Naive thymus-derived CD4-positive, alpha-beta T cell (primary cell): ENCODE measurements at regions not wholly inside any gene's neighbourhood (a gene's known extent, or its start where the extent isn't known, plus 50 kb on each side); places are given as distances from the start of the nearest gene placed in this dataset.
"Not testable (repeated sequence)": the region's sequence is repeated elsewhere in the genome, so short reads cannot be mapped to it uniquely, and the experiment has no call there.

Experiments used
- ATAC-seq: fragments of 150-1000 bp; cut with Tn5 transposase; 2 replicates; pipeline ENCODE4 v1.10.0; 2021; ENCODE audit warnings: mild to moderate bottlenecking, moderate library complexity
- CTCF ChIA-PET: fragments of 350-600 bp; sonication (Branson Sonifier 250); formaldehyde crosslinking; loops from one replicate; lab custom pipeline; 2021; ENCODE audit warnings: antibody characterized with exemption; lab: Charles Lee
- POLR2A ChIA-PET: fragments of 350-600 bp; sonication (Branson Sonifier 250); formaldehyde crosslinking; loops from one replicate; lab custom pipeline; 2021; ENCODE audit warnings: antibody characterized with exemption, inconsistent platforms; lab: Charles Lee
- DNase-seq, 9 donors: peaks; one replicate each; pipeline versions ENCODE4 v3.0.0 to v3.0.0-alpha.2; 2020 to 2022; ENCODE audit warnings: mixed read lengths in 1 of 9
- H3K27ac ChIP-seq: one replicate; pipeline ENCODE4 v1.7.0; 2013; ENCODE audit warnings: mild to moderate bottlenecking, low read depth, low read length, moderate library complexity
- H3K27me3 ChIP-seq, 2 donors: one replicate each; pipeline ENCODE4 v1.7.0; 2013; ENCODE audit warnings: low read length in 2 of 2, mild to moderate bottlenecking in 2 of 2, moderate library complexity in 2 of 2; ENCODE audit not compliant: control insufficient read depth in 2 of 2, insufficient read depth in 2 of 2
- H3K36me3 ChIP-seq, 3 experiments: 1 replicate in 2 of 3; 2 replicates in 1 of 3; pipeline ENCODE4 v1.7.0; 2013; ENCODE audit warnings: low read length in 3 of 3, mild to moderate bottlenecking in 3 of 3, moderate library complexity in 1 of 3; ENCODE audit not compliant: insufficient read depth in 3 of 3, control insufficient read depth in 2 of 3
- H3K4me1 ChIP-seq, 2 donors: one replicate each; pipeline ENCODE4 v1.7.0; 2013; ENCODE audit warnings: low read length in 2 of 2, mild to moderate bottlenecking in 2 of 2, moderate library complexity in 1 of 2; ENCODE audit not compliant: control insufficient read depth in 2 of 2, insufficient read depth in 2 of 2
- H3K4me3 ChIP-seq: 2 replicates; pipeline ENCODE4 v1.7.0; 2013; ENCODE audit warnings: mild to moderate bottlenecking, low read length
- H3K9me3 ChIP-seq, 3 experiments: 1 replicate in 2 of 3; 2 replicates in 1 of 3; pipeline ENCODE4 v1.7.0; 2013; ENCODE audit warnings: low read length in 3 of 3; ENCODE audit not compliant: control insufficient read depth in 2 of 3
- H3K27ac Mint-ChIP-seq, 9 donors: one replicate each; pipeline ENCODE4 v1.8.0; 2020 to 2022; ENCODE audit warnings: mixed read lengths in 9 of 9, mild to moderate bottlenecking in 8 of 9, moderate library complexity in 5 of 9, inconsistent platforms in 2 of 9
- H3K27me3 Mint-ChIP-seq, 5 donors: one replicate each; pipeline ENCODE4 v1.8.0; 2021 to 2022; ENCODE audit warnings: mixed read lengths in 5 of 5, mild to moderate bottlenecking in 1 of 5
- H3K36me3 Mint-ChIP-seq, 5 donors: one replicate each; pipeline ENCODE4 v1.8.0; 2020 to 2022; ENCODE audit warnings: mixed read lengths in 5 of 5, mild to moderate bottlenecking in 3 of 5, inconsistent platforms in 1 of 5
- H3K4me1 Mint-ChIP-seq, 7 donors: one replicate each; pipeline ENCODE4 v1.8.0; 2020 to 2022; ENCODE audit warnings: mixed read lengths in 7 of 7, mild to moderate bottlenecking in 3 of 7, inconsistent platforms in 1 of 7
- H3K4me3 Mint-ChIP-seq, 10 donors: one replicate each; pipeline ENCODE4 v1.8.0; 2020 to 2022; ENCODE audit warnings: mild to moderate bottlenecking in 10 of 10, mixed read lengths in 10 of 10, moderate library complexity in 6 of 10, inconsistent platforms in 2 of 10
- H3K9me3 Mint-ChIP-seq, 11 donors: one replicate each; pipeline ENCODE4 v1.8.0; 2020 to 2022; ENCODE audit warnings: mixed read lengths in 11 of 11, mild to moderate bottlenecking in 4 of 11, inconsistent platforms in 1 of 11, moderate library complexity in 1 of 11
- intact Hi-C, 2 donors: fragments of 100-400 bp; cut with micrococcal nuclease; formaldehyde crosslinking; loops; one replicate each; pipeline ENCODE4 v1.15.1; 2023

DNA sequence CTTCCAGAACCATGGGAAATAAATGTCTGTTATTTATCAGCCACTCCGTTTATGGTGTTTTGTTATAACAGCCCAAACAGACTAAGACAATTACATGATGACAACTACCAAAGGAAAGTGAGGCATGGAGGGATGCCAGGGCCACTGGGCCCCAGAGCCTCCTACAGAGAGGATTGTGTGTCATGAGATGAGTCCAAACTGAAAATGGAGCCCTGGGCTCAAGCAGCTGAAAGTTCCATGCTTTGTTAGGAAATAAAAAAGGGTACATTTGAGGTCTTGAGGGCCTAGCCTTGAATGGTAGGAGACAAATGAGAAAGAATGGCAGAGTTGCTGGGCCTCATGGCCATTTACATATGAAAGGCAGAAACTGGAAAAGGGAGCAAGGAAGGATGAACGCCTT, 586.5 kb downstream of the CETN3 start:
- Histone ChIP-seq H3K27me3 (no peaks in the 10 kb centered on the region), H3K27ac (no peak overlapping the region), H3K4me3 (no peak overlapping the region), H3K9me3 (no peaks in the 10 kb centered on the region), H3K36me3 (no peaks in the 10 kb centered on the region), H3K4me1 (no peaks in the 10 kb centered on the region)
- Mint-ChIP-seq H3K27me3 (no peaks in the 10 kb centered on the region), H3K4me1 (no peaks in the 10 kb centered on the region), H3K9me3 (peaks cover 0 to 13% (median 4%) of the 10 kb centered on the region in 11 donors), H3K27ac (no peak overlapping the region), H3K36me3 (no peaks in the 10 kb centered on the region), H3K4me3 (no peak overlapping the region)
- ATAC-seq (no peak), DNase-seq (no peak)
- intact Hi-C loops: no loop called here
- POLR2A ChIA-PET: no interaction called here
- CTCF ChIA-PET: no interaction called here

DNA sequence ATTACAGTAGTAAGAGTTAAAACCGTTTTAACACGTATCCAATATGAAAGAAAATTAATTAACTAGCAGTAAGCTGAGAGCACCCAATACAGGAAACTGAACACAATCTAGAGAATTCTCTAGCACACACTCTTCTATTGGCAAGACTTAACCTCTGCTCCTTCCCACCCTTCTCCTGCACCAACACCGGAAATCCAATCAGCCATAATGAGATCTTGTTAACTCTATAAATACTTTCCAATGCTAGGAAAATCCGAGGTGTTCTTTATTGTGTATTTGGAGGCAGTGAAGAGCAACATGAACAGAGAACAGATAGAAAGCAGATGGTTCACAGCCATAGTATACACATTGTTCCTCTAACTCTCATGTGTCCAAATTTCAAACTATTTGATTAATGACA, 591.7 kb downstream of the CETN3 start:
- Histone ChIP-seq H3K4me3 (no peak overlapping the region), H3K36me3 (no peaks in the 10 kb centered on the region), H3K9me3 (no peaks in the 10 kb centered on the region), H3K27ac (no peak overlapping the region), H3K27me3 (no peaks in the 10 kb centered on the region), H3K4me1 (no peaks in the 10 kb centered on the region)
- ATAC-seq: no peak
- Mint-ChIP-seq H3K9me3 (peaks cover 0 to 4% (median under 1%) of the 10 kb centered on the region in 11 donors), H3K36me3 (no peaks in the 10 kb centered on the region), H3K4me3 (no peak overlapping the region), H3K27ac (no peak overlapping the region), H3K4me1 (no peaks in the 10 kb centered on the region), H3K27me3 (no peaks in the 10 kb centered on the region)
- DNase-seq: no peak
- ChIA-PET POLR2A (no interaction called here), CTCF (no interaction called here)
- intact Hi-C loops: no loop called here

GRCh38 chr5:89816038-89816437, 593.5 kb downstream of the CETN3 start:
- CTCF ChIA-PET: no interaction called here
- H3K36me3 Mint-ChIP-seq: no peaks in the 10 kb centered on the region
- no peak for DNase-seq
- Histone ChIP-seq H3K27ac (no peak overlapping the region), H3K4me3 (no peak overlapping the region), H3K27me3 (no peaks in the 10 kb centered on the region), H3K9me3 (no peaks in the 10 kb centered on the region), H3K36me3 (no peaks in the 10 kb centered on the region), H3K4me1 (no peaks in the 10 kb centered on the region)
- no peak for ATAC-seq
- H3K4me3 Mint-ChIP-seq: no peak overlapping the region
- peaks cover 0 to 5% (median 0%) of the 10 kb centered on the region in 11 donors for H3K9me3 Mint-ChIP-seq
- H3K27me3 Mint-ChIP-seq: no peaks in the 10 kb centered on the region
- H3K4me1 Mint-ChIP-seq: no peaks in the 10 kb centered on the region
- no peak overlapping the region for H3K27ac Mint-ChIP-seq
- POLR2A ChIA-PET: no interaction called here
- intact Hi-C loops: no loop called here

GRCh38 chr5:89800735-89801134, 608.8 kb downstream of the CETN3 start:
- H3K27ac ChIP-seq, H3K4me1 ChIP-seq, ATAC-seq, H3K36me3 Mint-ChIP-seq, POLR2A ChIA-PET, H3K27me3 ChIP-seq, H3K9me3 ChIP-seq, DNase-seq, H3K4me3 Mint-ChIP-seq, H3K4me1 Mint-ChIP-seq, intact Hi-C loops, H3K36me3 ChIP-seq, CTCF ChIA-PET, H3K4me3 ChIP-seq, H3K27ac Mint-ChIP-seq, H3K27me3 Mint-ChIP-seq: not testable (repeated sequence)
- H3K9me3 Mint-ChIP-seq: peaks cover 0 to 25% (median 9%) of the 10 kb centered on the region in 11 donors

GRCh38 chr5:89794504-89794903, 615.1 kb downstream of the CETN3 start:
- H3K4me1 ChIP-seq, H3K36me3 Mint-ChIP-seq, H3K9me3 ChIP-seq, POLR2A ChIA-PET, CTCF ChIA-PET, H3K4me3 ChIP-seq, H3K27me3 ChIP-seq, intact Hi-C loops, H3K4me3 Mint-ChIP-seq, H3K4me1 Mint-ChIP-seq, DNase-seq, H3K36me3 ChIP-seq, H3K27ac Mint-ChIP-seq, ATAC-seq, H3K27me3 Mint-ChIP-seq, H3K27ac ChIP-seq: not testable (repeated sequence)
- H3K9me3 Mint-ChIP-seq: peaks cover 0 to 24% (median 6%) of the 10 kb centered on the region in 11 donors

DNA sequence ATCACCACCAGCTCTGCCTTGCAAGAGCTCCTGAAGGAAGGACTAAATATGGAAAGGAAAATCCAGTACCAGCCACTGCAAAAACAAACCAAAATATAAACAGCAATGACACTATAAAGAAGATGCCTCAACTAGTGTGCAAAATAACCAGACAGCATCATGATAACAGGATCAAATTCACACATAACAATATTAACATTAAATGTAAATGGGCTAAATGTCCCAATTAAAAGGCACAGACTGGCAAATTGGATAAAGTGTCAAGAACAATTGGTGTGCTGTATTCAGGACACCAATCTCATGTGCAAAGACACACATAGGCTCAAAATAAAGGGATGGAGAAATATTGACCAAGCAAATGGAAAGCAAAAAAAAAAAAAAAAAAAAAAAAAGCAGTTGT, 629.8 kb downstream of the CETN3 start:
- H3K4me3 ChIP-seq, H3K4me1 Mint-ChIP-seq, H3K4me1 ChIP-seq, H3K27me3 ChIP-seq, POLR2A ChIA-PET, H3K27ac Mint-ChIP-seq, H3K36me3 ChIP-seq, H3K27me3 Mint-ChIP-seq, H3K4me3 Mint-ChIP-seq, DNase-seq, ATAC-seq, H3K27ac ChIP-seq, CTCF ChIA-PET, intact Hi-C loops: not testable (repeated sequence)
- peaks cover 0 to 11% (median 0%) of the 10 kb centered on the region in 5 donors for H3K36me3 Mint-ChIP-seq
- H3K9me3 ChIP-seq: peaks cover 0 to 16% (median 0%) of the 10 kb centered on the region in 3 experiments
- peaks cover 14 to 57% (median 32%) of the 10 kb centered on the region in 11 donors for H3K9me3 Mint-ChIP-seq

GRCh38 chr5:89777758-89778157, 631.8 kb downstream of the CETN3 start:
- Mint-ChIP-seq H3K27me3 (no peaks in the 10 kb centered on the region), H3K4me1 (no peaks in the 10 kb centered on the region), H3K36me3 (peaks cover 0 to 11% (median 0%) of the 10 kb centered on the region in 5 donors), H3K27ac (no peak overlapping the region), H3K9me3 (peaks cover 14 to 61% (median 32%) of the 10 kb centered on the region in 11 donors), H3K4me3 (no peak overlapping the region)
- Histone ChIP-seq H3K4me3 (no peak overlapping the region), H3K27me3 (no peaks in the 10 kb centered on the region), H3K27ac (no peak overlapping the region), H3K4me1 (no peaks in the 10 kb centered on the region), H3K9me3 (peaks cover 0 to 16% (median 0%) of the 10 kb centered on the region in 3 experiments), H3K36me3 (no peaks in the 10 kb centered on the region)
- POLR2A ChIA-PET: no interaction called here
- intact Hi-C loops: no loop called here
- CTCF ChIA-PET: no interaction called here
- DNase-seq (no peak), ATAC-seq (no peak)
